ENCODE measurements at regions not wholly inside any gene's neighbourhood (a gene's known extent, or its start where the extent isn't known, plus 50 kb on each side); places are given as distances from the start of the nearest gene placed in this dataset.

- POLR2A ChIA-PET: no interaction called here
- no CpG with 5 or more reads among the region's 7 CpGs for WGBS (ENCODE audit: insufficient coverage)
- H3K27ac ChIP-seq (ENCODE audit: low read length): no peak overlapping the region
- no peak overlapping the region for H3K4me3 Mint-ChIP-seq
- no peak overlapping the region for H3K27ac Mint-ChIP-seq
- H3K4me1 Mint-ChIP-seq: no peaks in the 10 kb centered on the region
- peaks cover 0 to 3% of the 10 kb centered on the region in 2 donors for H3K27me3 Mint-ChIP-seq
- no peak overlapping the region for H3K4me3 ChIP-seq (ENCODE audit: control insufficient read depth in 1 of 2, extremely low read depth in 1 of 2, low read length in 1 of 2)
- no peaks in the 10 kb centered on the region for H3K27me3 ChIP-seq (replicated peaks in 1 of 2; ENCODE audit: control insufficient read depth in 2 of 2, extremely low read depth in 1 of 2, insufficient read depth in 2 of 2, low read length in 1 of 2)
- no peaks in the 10 kb centered on the region for H3K9me3 ChIP-seq
- peaks cover 3 to 8% (median 4%) of the 10 kb centered on the region in 3 donors for H3K9me3 Mint-ChIP-seq
- ATAC-seq (replicated peaks in 1 of 4): no peak
- CTCF ChIA-PET: no interaction called here
- no peaks in the 10 kb centered on the region for H3K36me3 Mint-ChIP-seq
- H3K36me3 ChIP-seq (ENCODE audit: control insufficient read depth in 2 of 2, extremely low read depth in 1 of 2, insufficient read depth in 1 of 2, low read length in 1 of 2): no peaks in the 10 kb centered on the region
- DNase-seq: no peak
- H3K4me1 ChIP-seq (ENCODE audit: control insufficient read depth in 1 of 2, extremely low read depth in 1 of 2, insufficient read depth in 2 of 2, low read length in 2 of 2): no peaks in the 10 kb centered on the region
Measured at GRCh38 chrX:7771788-7772438, 71.1 kb upstream of the VCX start.

GRCh38 chrX:7759830-7760229 is 83.1 kb upstream of the VCX start:
- no CpG with 5 or more reads among the region's 1 CpG for WGBS (ENCODE audit: insufficient coverage)
- POLR2A ChIA-PET: no interaction called here
- Histone ChIP-seq H3K9me3 (no peaks in the 10 kb centered on the region), H3K27me3 (replicated peaks in 1 of 2; ENCODE audit: control insufficient read depth in 2 of 2, extremely low read depth in 1 of 2, insufficient read depth in 2 of 2, low read length in 1 of 2) (no peaks in the 10 kb centered on the region), H3K4me1 (ENCODE audit: control insufficient read depth in 1 of 2, extremely low read depth in 1 of 2, insufficient read depth in 2 of 2, low read length in 2 of 2) (no peaks in the 10 kb centered on the region), H3K36me3 (ENCODE audit: control insufficient read depth in 2 of 2, extremely low read depth in 1 of 2, insufficient read depth in 1 of 2, low read length in 1 of 2) (no peaks in the 10 kb centered on the region), H3K27ac (ENCODE audit: low read length) (no peak overlapping the region), H3K4me3 (ENCODE audit: control insufficient read depth in 1 of 2, extremely low read depth in 1 of 2, low read length in 1 of 2) (no peak overlapping the region)
- peaks cover 0 to 6% of the 10 kb centered on the region in 2 donors for H3K27me3 Mint-ChIP-seq
- no peak for DNase-seq
- peaks cover 0 to 5% (median 0%) of the 10 kb centered on the region in 3 donors for H3K9me3 Mint-ChIP-seq
- CTCF ChIA-PET: no interaction called here
- no peak overlapping the region for H3K27ac Mint-ChIP-seq
- no peak overlapping the region for H3K4me3 Mint-ChIP-seq
- no peak for ATAC-seq (replicated peaks in 1 of 4)
- H3K36me3 Mint-ChIP-seq: no peaks in the 10 kb centered on the region
- H3K4me1 Mint-ChIP-seq: no peaks in the 10 kb centered on the region

GRCh38 chrX:7746856-7747255 is 96.1 kb upstream of the VCX start:
- Mint-ChIP-seq H3K4me1 (no peaks in the 10 kb centered on the region), H3K36me3 (no peaks in the 10 kb centered on the region), H3K27ac (no peak overlapping the region), H3K9me3 (peaks cover 0 to 7% (median 6%) of the 10 kb centered on the region in 3 donors), H3K27me3 (no peaks in the 10 kb centered on the region), H3K4me3 (no peak overlapping the region)
- POLR2A ChIA-PET: interaction anchor here in 1 of 2 donors (0.6 kb wide), 1 partner anchor 8 kb away, joined by 4 read pairs; no protein-coding TSS in a partner anchor
- H3K4me3 ChIP-seq (ENCODE audit: control insufficient read depth in 1 of 2, extremely low read depth in 1 of 2, low read length in 1 of 2): no peak overlapping the region
- CTCF ChIA-PET: no interaction called here
- no peak for ATAC-seq (replicated peaks in 1 of 4)
- WGBS (ENCODE audit: insufficient coverage): no CpG with 5 or more reads among the region's 5 CpGs
- no peaks in the 10 kb centered on the region for H3K9me3 ChIP-seq
- no peaks in the 10 kb centered on the region for H3K36me3 ChIP-seq (ENCODE audit: control insufficient read depth in 2 of 2, extremely low read depth in 1 of 2, insufficient read depth in 1 of 2, low read length in 1 of 2)
- no peaks in the 10 kb centered on the region for H3K4me1 ChIP-seq (ENCODE audit: control insufficient read depth in 1 of 2, extremely low read depth in 1 of 2, insufficient read depth in 2 of 2, low read length in 2 of 2)
- DNase-seq: no peak
- no peak overlapping the region for H3K27ac ChIP-seq (ENCODE audit: low read length)
- H3K27me3 ChIP-seq (replicated peaks in 1 of 2; ENCODE audit: control insufficient read depth in 2 of 2, extremely low read depth in 1 of 2, insufficient read depth in 2 of 2, low read length in 1 of 2): no peaks in the 10 kb centered on the region

GRCh38 chrX:7730071-7730470 is 112.9 kb upstream of the VCX start:
- Histone ChIP-seq H3K27ac (ENCODE audit: low read length) (no peak overlapping the region), H3K9me3 (no peaks in the 10 kb centered on the region), H3K4me1 (ENCODE audit: control insufficient read depth in 1 of 2, extremely low read depth in 1 of 2, insufficient read depth in 2 of 2, low read length in 2 of 2) (no peaks in the 10 kb centered on the region), H3K4me3 (ENCODE audit: control insufficient read depth in 1 of 2, extremely low read depth in 1 of 2, low read length in 1 of 2) (no peak overlapping the region), H3K36me3 (ENCODE audit: control insufficient read depth in 2 of 2, extremely low read depth in 1 of 2, insufficient read depth in 1 of 2, low read length in 1 of 2) (no peaks in the 10 kb centered on the region), H3K27me3 (replicated peaks in 1 of 2; ENCODE audit: control insufficient read depth in 2 of 2, extremely low read depth in 1 of 2, insufficient read depth in 2 of 2, low read length in 1 of 2) (no peaks in the 10 kb centered on the region)
- H3K4me1 Mint-ChIP-seq: no peaks in the 10 kb centered on the region
- H3K9me3 Mint-ChIP-seq: peaks cover 0 to 3% (median 0%) of the 10 kb centered on the region in 3 donors
- WGBS (ENCODE audit: insufficient coverage): no CpG with 5 or more reads among the region's 2 CpGs
- H3K4me3 Mint-ChIP-seq: no peak overlapping the region
- no peaks in the 10 kb centered on the region for H3K27me3 Mint-ChIP-seq
- no peak for ATAC-seq (replicated peaks in 1 of 4)
- no peaks in the 10 kb centered on the region for H3K36me3 Mint-ChIP-seq
- no peak for DNase-seq
- H3K27ac Mint-ChIP-seq: no peak overlapping the region
- ChIA-PET CTCF (interaction anchor here in 1 of 2 donors (0.7 kb wide), 1 partner anchor 9 kb away, joined by 3 read pairs; no protein-coding TSS in a partner anchor), POLR2A (no interaction called here)

GRCh38 chrX:7720519-7720918 is 122.5 kb upstream of the VCX start:
- no peak overlapping the region for H3K27ac Mint-ChIP-seq
- Histone ChIP-seq H3K27ac (ENCODE audit: low read length) (no peak overlapping the region), H3K4me3 (ENCODE audit: control insufficient read depth in 1 of 2, extremely low read depth in 1 of 2, low read length in 1 of 2) (no peak overlapping the region), H3K9me3 (no peaks in the 10 kb centered on the region), H3K4me1 (ENCODE audit: control insufficient read depth in 1 of 2, extremely low read depth in 1 of 2, insufficient read depth in 2 of 2, low read length in 2 of 2) (no peaks in the 10 kb centered on the region), H3K36me3 (ENCODE audit: control insufficient read depth in 2 of 2, extremely low read depth in 1 of 2, insufficient read depth in 1 of 2, low read length in 1 of 2) (no peaks in the 10 kb centered on the region), H3K27me3 (replicated peaks in 1 of 2; ENCODE audit: control insufficient read depth in 2 of 2, extremely low read depth in 1 of 2, insufficient read depth in 2 of 2, low read length in 1 of 2) (no peaks in the 10 kb centered on the region)
- no peaks in the 10 kb centered on the region for H3K36me3 Mint-ChIP-seq
- H3K27me3 Mint-ChIP-seq: no peaks in the 10 kb centered on the region
- ChIA-PET CTCF (no interaction called here), POLR2A (no interaction called here)
- H3K4me1 Mint-ChIP-seq: no peaks in the 10 kb centered on the region
- H3K4me3 Mint-ChIP-seq: no peak overlapping the region
- ATAC-seq (replicated peaks in 1 of 4) (no peak), DNase-seq (no peak)
- no peaks in the 10 kb centered on the region for H3K9me3 Mint-ChIP-seq

GRCh38 chrX:7714351-7714750 is 128.6 kb upstream of the VCX start:
- Histone ChIP-seq H3K9me3 (no peaks in the 10 kb centered on the region), H3K4me3 (ENCODE audit: control insufficient read depth in 1 of 2, extremely low read depth in 1 of 2, low read length in 1 of 2) (no peak overlapping the region), H3K4me1 (ENCODE audit: control insufficient read depth in 1 of 2, extremely low read depth in 1 of 2, insufficient read depth in 2 of 2, low read length in 2 of 2) (no peaks in the 10 kb centered on the region), H3K27me3 (replicated peaks in 1 of 2; ENCODE audit: control insufficient read depth in 2 of 2, extremely low read depth in 1 of 2, insufficient read depth in 2 of 2, low read length in 1 of 2) (no peaks in the 10 kb centered on the region), H3K27ac (ENCODE audit: low read length) (no peak overlapping the region), H3K36me3 (ENCODE audit: control insufficient read depth in 2 of 2, extremely low read depth in 1 of 2, insufficient read depth in 1 of 2, low read length in 1 of 2) (no peaks in the 10 kb centered on the region)
- ATAC-seq (replicated peaks in 1 of 4): no peak
- DNase-seq: no peak
- CTCF ChIA-PET: no interaction called here
- Mint-ChIP-seq H3K36me3 (no peaks in the 10 kb centered on the region), H3K27me3 (peaks cover 0 to 9% of the 10 kb centered on the region in 2 donors), H3K9me3 (no peaks in the 10 kb centered on the region), H3K27ac (no peak overlapping the region), H3K4me1 (no peaks in the 10 kb centered on the region), H3K4me3 (no peak overlapping the region)
- no CpG with 5 or more reads among the region's 2 CpGs for whole genome bisulfite sequencing (ENCODE audit: insufficient coverage)
- POLR2A ChIA-PET: no interaction called here

GRCh38 chrX:7711167-7711566 is 131.8 kb upstream of the VCX start:
- no peak for ATAC-seq (replicated peaks in 1 of 4)
- no peak overlapping the region for H3K27ac Mint-ChIP-seq
- H3K4me1 Mint-ChIP-seq: no peaks in the 10 kb centered on the region
- H3K36me3 Mint-ChIP-seq: no peaks in the 10 kb centered on the region
- POLR2A ChIA-PET: no interaction called here
- H3K27me3 ChIP-seq (replicated peaks in 1 of 2; ENCODE audit: control insufficient read depth in 2 of 2, extremely low read depth in 1 of 2, insufficient read depth in 2 of 2, low read length in 1 of 2): no peaks in the 10 kb centered on the region
- H3K27ac ChIP-seq (ENCODE audit: low read length): no peak overlapping the region
- CTCF ChIA-PET: no interaction called here
- H3K9me3 ChIP-seq: no peaks in the 10 kb centered on the region
- no peaks in the 10 kb centered on the region for H3K4me1 ChIP-seq (ENCODE audit: control insufficient read depth in 1 of 2, extremely low read depth in 1 of 2, insufficient read depth in 2 of 2, low read length in 2 of 2)
- H3K36me3 ChIP-seq (ENCODE audit: control insufficient read depth in 2 of 2, extremely low read depth in 1 of 2, insufficient read depth in 1 of 2, low read length in 1 of 2): no peaks in the 10 kb centered on the region
- H3K27me3 Mint-ChIP-seq: peaks cover 0 to 11% of the 10 kb centered on the region in 2 donors
- no peak overlapping the region for H3K4me3 ChIP-seq (ENCODE audit: control insufficient read depth in 1 of 2, extremely low read depth in 1 of 2, low read length in 1 of 2)
- DNase-seq: no peak
- no peaks in the 10 kb centered on the region for H3K9me3 Mint-ChIP-seq
- H3K4me3 Mint-ChIP-seq: no peak overlapping the region

Data from T-cell (primary cell).